ENCODE measurements at regions not wholly inside any gene's neighbourhood (a gene's known extent, or its start where the extent isn't known, plus 50 kb on each side); places are given as distances from the start of the nearest gene placed in this dataset.

- no peak for TF ChIP-seq ZNF425 (CRISPR knock-in tag; conservative IDR thresholded peaks at IDR 0.05)
- TF ChIP-seq E2F1 (CRISPR knock-in tag; IDR thresholded peaks at IDR 0.05) = no peak
- TF ChIP-seq, protein P1, sequence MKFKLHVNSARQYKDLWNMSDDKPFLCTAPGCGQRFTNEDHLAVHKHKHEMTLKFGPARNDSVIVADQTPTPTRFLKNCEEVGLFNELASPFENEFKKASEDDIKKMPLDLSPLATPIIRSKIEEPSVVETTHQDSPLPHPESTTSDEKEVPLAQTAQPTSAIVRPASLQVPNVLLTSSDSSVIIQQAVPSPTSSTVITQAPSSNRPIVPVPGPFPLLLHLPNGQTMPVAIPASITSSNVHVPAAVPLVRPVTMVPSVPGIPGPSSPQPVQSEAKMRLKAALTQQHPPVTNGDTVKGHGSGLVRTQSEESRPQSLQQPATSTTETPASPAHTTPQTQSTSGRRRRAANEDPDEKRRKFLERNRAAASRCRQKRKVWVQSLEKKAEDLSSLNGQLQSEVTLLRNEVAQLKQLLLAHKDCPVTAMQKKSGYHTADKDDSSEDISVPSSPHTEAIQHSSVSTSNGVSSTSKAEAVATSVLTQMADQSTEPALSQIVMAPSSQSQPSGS (CRISPR knock-in tag; IDR thresholded peaks at IDR 0.05; ENCODE audit: borderline replicate concordance, low read depth) = no peak
- TF ChIP-seq ZSCAN18 (CRISPR knock-in tag; IDR thresholded peaks at IDR 0.05) = no peak
- no peak for TF ChIP-seq NR2C2 (CRISPR knock-in tag; IDR thresholded peaks at IDR 0.05)
Observed at GRCh38 chr1:67630438-67631045, 54.5 kb upstream of the GADD45A start (continued).

DNA sequence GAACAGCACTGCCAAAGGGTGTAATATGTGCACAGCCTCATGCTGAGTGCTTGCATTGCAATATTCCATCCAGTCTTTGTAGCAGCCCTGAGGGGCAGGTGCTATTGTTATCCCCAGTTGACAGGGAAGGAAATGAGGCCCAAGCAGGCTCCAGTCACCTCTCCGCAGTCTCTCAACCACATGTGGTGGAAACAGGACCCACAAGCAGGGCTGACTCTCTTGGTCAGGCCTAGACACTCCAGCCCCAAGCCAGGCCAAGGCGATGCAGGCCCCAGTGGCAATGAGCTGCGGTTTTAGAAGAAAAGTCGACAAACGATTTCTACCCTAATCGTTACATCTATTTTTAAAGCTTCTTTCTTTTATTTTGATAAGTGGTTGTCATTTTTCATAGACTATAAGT lies 52.6 kb upstream of the GADD45A start:
- peaks cover under 1% of the 10 kb centered on the region for H3K4me1 Mint-ChIP-seq
- TF ChIP-seq STAT6 (CRISPR knock-in tag; conservative IDR thresholded peaks at IDR 0.05; ENCODE audit: low read depth) (no peak), ZNF281 (CRISPR knock-in tag; IDR thresholded peaks at IDR 0.05) (no peak), FOXJ3 (CRISPR knock-in tag; IDR thresholded peaks at IDR 0.05; ENCODE audit: borderline replicate concordance) (no peak), ZNF263 (CRISPR knock-in tag; IDR thresholded peaks at IDR 0.05; ENCODE audit: low read depth) (no peak), SP1 (CRISPR knock-in tag; conservative IDR thresholded peaks at IDR 0.05) (no peak), MYBL2 (CRISPR knock-in tag; IDR thresholded peaks at IDR 0.05) (no peak), ERG (CRISPR knock-in tag; IDR thresholded peaks at IDR 0.05) (no peak), ZNF396 (CRISPR knock-in tag; IDR thresholded peaks at IDR 0.05; ENCODE audit: borderline replicate concordance) (no peak)
- ATAC-seq (peak; percentile 34; the same call in 1 of the 2 replicates), DNase-seq (ENCODE audit: low spot score) (no peak)
- H3K9me3 Mint-ChIP-seq = no peaks in the 10 kb centered on the region
- no peaks in the 10 kb centered on the region for H3K36me3 Mint-ChIP-seq
- no peaks in the 10 kb centered on the region for H3K27me3 Mint-ChIP-seq (ENCODE audit: low read depth)
- ChIA-PET CTCF (interaction anchor here (1.0 to 2.0 kb wide), 2 partner anchors 100 to 134 kb away, joined by 3 to 6 read pairs; no protein-coding TSS in a partner anchor), POLR2A (no interaction called here)
- H3K4me3 Mint-ChIP-seq = no peak overlapping the region
- no peak overlapping the region for H3K27ac Mint-ChIP-seq
